Lower leg skin (tissue), 4 donors: ENCODE measurements at regions not wholly inside any gene's neighbourhood (a gene's known extent, or its start where the extent isn't known, plus 50 kb on each side); places are given as distances from the start of the nearest gene placed in this dataset.

Source experiments
- DNase-seq, 2 donors: peaks; one replicate each; pipeline ENCODE4 v3.0.0-alpha.2; 2019; ENCODE audit warnings: low spot score in 2 of 2
- H3K4me3 ChIP-seq: fragments of 200-600 bp; sonication (generic); 2 replicates; pipeline ENCODE4 v1.5.1; 2017; ENCODE audit warnings: mild to moderate bottlenecking, low read depth; ENCODE audit not compliant: poor library complexity, severe bottlenecking
- CTCF ChIP-seq, 3 donors: fragments of 450-650 bp; IDR thresholded peaks; one replicate each; pipeline ENCODE4 v1.5.1; 2016; ENCODE audit warnings: antibody characterized with exemption in 3 of 3, mild to moderate bottlenecking in 3 of 3, moderate library complexity in 2 of 3
- POLR2A ChIP-seq, 2 donors: fragments of 450-650 bp; IDR thresholded peaks; one replicate each; pipeline ENCODE4 v1.6.1; 2016 to 2017; ENCODE audit warnings: antibody characterized with exemption in 2 of 2, mild to moderate bottlenecking in 1 of 2, moderate library complexity in 1 of 2
- WGBS, 2 donors: methylation state at CpG; one replicate each; pipeline ENCODE4 v1.1.5; 2018; 5-methylcytosine and 5-hydroxymethylcytosine counted together
- intact Hi-C: fragments of 100-400 bp; cut with DNase I; formaldehyde crosslinking; loops from one replicate; pipeline ENCODE4 v1.15.0; 2023; ENCODE audit warnings: low total_unique reads

GRCh38 chr5:29852329-29852728 lies 1341.2 kb upstream of the CDH6 start:
- WGBS, 2 donors = 77 to 89% methylated on average over 2 of the region's 2 CpGs
- TF ChIP-seq CTCF (IDR thresholded peaks at IDR 0.05) (no peak), POLR2A (IDR thresholded peaks at IDR 0.05) (no peak)
- no peak for DNase-seq
- intact Hi-C loops = no loop called here
- H3K4me3 ChIP-seq = no peak overlapping the region

DNA sequence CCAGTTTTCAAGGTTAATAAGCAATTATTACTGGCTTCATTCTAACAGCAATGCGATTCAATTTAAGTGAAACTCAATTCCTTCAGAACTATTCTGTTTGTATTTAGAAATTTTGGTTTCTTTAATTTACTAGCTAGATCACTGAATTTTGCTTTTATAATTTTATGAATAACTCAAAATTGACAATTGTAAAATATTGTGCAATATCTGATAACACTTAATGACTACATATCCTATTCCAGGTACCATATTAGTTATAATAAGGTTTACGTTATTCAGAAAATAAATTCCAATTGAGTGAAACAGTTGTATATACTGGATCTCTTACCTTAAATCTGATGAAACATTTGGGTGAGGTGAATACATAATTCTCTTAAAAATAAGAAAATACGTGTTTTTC lies 1348.3 kb upstream of the CDH6 start:
- TF ChIP-seq CTCF (IDR thresholded peaks at IDR 0.05) (no peak), POLR2A (IDR thresholded peaks at IDR 0.05) (no peak)
- H3K4me3 ChIP-seq = no peak overlapping the region
- WGBS, 2 donors = 90 to 96% methylated on average over 3 of the region's 3 CpGs
- DNase-seq = no peak
- intact Hi-C loops = no loop called here

GRCh38 chr5:29833394-29833793 lies 1360.1 kb upstream of the CDH6 start:
- DNase-seq = no peak
- TF ChIP-seq POLR2A (IDR thresholded peaks at IDR 0.05) = no peak
- TF ChIP-seq CTCF (IDR thresholded peaks at IDR 0.05) = no peak
- H3K4me3 ChIP-seq = no peak overlapping the region
- intact Hi-C loops = no loop called here
- WGBS, 2 donors = 50 to 56% methylated on average over 2 of the region's 2 CpGs

DNA sequence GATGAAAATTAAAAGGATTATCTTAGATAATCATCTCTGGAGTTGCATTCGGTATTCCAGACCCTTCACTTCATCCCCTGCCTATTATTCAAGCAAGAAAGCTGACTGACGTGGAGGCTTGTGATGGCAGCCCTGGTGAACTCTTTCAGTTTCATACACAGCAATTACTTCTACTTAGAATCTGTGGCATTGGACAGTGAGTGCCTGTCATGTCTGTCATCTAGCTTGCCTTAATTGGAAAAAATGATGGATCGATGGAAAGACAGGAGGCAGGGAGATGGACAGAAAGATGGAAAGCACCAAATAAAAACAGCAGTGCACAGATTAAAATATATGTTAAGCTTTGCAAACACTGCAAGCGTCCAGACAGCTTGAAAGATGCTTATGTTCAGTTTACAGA lies 1371.0 kb upstream of the CDH6 start:
- TF ChIP-seq POLR2A (IDR thresholded peaks at IDR 0.05) = no peak
- TF ChIP-seq CTCF (IDR thresholded peaks at IDR 0.05) = no peak
- intact Hi-C loops = no loop called here
- H3K4me3 ChIP-seq = no peak overlapping the region
- WGBS, 2 donors = 47 to 48% methylated on average over 4 of the region's 4 CpGs
- no peak for DNase-seq

DNA sequence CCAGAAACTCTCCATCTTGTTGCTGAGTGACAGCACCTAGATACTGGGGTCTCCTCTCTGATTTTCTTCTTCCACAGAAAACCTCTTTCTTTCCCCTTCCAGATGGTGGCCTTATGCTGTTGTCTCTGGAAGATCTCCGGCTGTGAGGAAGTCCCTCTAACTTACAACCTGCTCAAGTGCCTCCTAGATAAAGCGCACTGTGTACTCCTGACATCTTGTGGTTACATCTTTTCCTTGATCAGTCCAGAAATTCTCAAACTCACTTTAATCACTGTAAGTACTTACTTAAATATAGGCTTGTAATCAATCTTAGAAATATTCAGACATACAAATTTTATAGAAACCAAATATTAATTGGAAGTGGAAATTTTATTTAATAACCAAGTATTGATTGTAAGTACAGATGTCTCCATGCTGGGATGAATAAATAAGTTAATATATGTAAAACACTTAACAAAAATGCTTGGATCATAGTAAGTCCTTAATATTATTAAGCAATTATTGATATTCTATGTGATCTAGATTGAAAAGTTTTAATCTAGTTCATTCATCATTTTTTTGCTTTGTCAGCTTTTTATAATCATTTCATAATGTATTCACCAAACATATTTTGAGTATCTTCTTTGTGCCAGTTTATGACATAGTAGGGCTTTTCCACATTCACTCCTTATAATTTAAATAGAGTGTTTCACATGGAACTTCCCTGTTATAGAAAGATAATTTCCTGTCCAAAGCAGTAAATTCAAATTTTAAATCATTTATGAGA lies 1381.4 kb upstream of the CDH6 start:
- WGBS, 2 donors = 50 to 62% methylated on average over 2 of the region's 2 CpGs
- no peak overlapping the region for H3K4me3 ChIP-seq
- TF ChIP-seq POLR2A (IDR thresholded peaks at IDR 0.05) (no peak), CTCF (IDR thresholded peaks at IDR 0.05) (no peak)
- intact Hi-C loops = no loop called here
- no peak for DNase-seq

GRCh38 chr5:29805804-29806203 lies 1387.7 kb upstream of the CDH6 start:
- H3K4me3 ChIP-seq = no peak overlapping the region
- 92 to 96% methylated on average over 3 of the region's 3 CpGs for WGBS, 2 donors
- DNase-seq = no peak
- TF ChIP-seq CTCF (IDR thresholded peaks at IDR 0.05) = no peak
- no peak for TF ChIP-seq POLR2A (IDR thresholded peaks at IDR 0.05)
- intact Hi-C loops = no loop called here
